Suppressor macrophage treated with lipopolysaccharide for 1 hour (primary cell): ENCODE measurements at regions not wholly inside any gene's neighbourhood (a gene's known extent, or its start where the extent isn't known, plus 50 kb on each side); places are given as distances from the start of the nearest gene placed in this dataset.
A peak's percentile ranks its signal among the peaks of the same experiment; 100 is the strongest.
"Not testable (repeated sequence)": the region's sequence is repeated elsewhere in the genome, so short reads cannot be mapped to it uniquely, and the experiment has no call there.

Experiments
- DNase-seq, 3 donors: peaks; one replicate each; pipeline ENCODE4 v3.0.0-alpha.2; 2020 to 2022

- no peak for DNase-seq
Observed at GRCh38 chr5:66425842-66426241, 170.4 kb upstream of the MAST4 start.

DNA sequence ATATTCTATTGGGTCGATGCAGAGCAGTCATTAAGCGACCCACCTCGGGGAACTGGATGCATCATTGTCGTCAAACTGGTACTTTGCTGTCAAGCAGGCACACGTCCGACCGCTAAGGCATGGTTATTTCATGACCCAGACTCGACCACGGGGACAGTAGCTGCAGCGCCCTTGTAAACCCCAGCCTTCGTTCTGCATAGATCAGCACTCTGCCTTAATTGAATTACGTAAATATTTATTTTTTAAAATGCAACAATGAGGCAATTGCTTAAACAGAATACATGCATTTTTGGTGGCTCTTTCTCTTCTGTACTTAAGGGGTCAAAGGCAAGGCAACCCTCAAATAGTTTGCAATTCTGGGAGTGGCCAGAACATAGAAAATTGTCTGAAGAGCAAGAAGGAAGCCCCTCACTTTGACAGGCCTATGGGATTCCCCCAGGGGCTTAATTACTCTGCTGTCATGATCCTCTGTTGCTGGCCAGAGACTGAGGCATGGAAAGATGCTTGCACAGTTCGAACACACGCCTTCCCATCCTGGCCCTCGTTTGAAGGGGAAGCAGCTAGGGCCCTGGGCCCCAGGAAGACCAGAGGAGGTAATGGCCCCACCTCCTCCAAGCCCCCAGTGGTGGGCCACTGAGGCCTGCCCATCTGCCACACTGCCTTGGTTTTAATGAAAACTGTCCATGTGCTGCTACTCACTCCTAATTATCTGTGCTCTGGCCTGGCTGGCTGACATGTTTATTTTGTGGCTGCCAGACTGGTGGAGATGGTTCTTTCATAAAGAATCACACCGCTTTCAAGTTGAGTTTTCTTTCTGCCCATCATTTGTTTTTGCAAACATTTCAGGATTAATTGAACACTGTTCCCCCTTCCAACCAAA is 169.7 kb upstream of the MAST4 start:
- DNase-seq = no peak

DNA sequence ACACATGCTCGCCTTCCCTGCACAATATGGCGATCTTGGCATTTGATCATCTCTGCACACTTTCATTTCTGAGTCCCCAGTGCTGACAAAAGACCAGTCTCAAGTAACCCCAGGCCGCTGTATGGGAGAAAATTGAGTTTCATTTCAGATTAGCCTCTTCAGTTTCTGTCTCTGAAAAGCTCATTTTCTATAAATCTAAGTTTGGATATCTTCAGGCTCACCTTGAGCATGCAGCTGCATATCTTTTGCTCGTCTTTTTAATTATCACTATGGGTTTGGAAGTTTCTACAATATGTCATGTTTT is 169.1 kb upstream of the MAST4 start:
- no peak for DNase-seq

DNA sequence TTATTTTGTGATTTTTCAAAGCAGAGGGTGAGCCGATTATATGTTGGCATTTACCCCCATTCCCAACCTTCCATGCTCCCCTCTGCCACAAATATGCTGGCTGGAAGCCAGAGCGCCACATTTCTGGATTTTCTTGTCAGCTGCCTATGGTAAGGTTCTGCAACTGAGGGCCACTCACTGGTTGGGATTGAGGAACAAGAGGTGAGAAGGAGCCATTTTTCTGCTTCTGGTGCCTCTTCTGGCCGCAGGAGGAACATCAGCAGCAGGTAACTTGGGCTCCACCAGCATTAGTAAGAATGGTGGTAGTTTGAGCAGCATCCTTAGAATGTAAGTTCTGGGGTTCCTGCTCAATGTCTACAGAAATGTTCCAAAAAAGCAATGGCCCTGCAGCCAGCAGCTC is 159.5 kb upstream of the MAST4 start:
- peak in 2 of 3 donors; percentile 5 to 37 for DNase-seq

GRCh38 chr5:66438087-66438486 is 158.1 kb upstream of the MAST4 start:
- peak in 2 of 3 donors; percentile 17 to 19 for DNase-seq

- DNase-seq = peak; percentile 61 to 65 (median 64)
Observed at GRCh38 chr5:66438696-66439095, 157.5 kb upstream of the MAST4 start.

DNA sequence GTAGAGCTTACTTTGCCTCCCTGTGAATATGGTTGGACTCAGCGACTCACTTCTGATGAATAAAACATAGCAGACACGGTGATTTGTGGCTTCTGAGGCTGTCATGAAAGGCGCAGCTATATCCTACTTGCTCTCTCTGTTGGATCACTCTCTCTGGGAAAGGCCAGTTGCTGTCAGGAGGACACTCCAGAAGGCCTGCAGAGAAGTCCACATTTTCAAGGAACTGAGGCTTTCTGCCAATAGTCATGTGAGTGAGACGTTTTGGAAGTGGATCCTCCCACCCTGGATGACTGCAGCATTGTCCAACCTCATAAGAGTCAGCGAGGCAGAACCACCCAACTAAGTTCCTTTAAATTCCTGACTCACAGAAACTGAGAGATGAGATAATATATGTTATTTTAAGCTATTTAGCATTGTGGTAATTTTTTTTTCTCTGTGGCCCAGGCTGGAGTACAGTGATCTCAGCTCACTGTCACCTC is 156.0 kb upstream of the MAST4 start:
- peak; percentile 88 to 96 (median 94) for DNase-seq

DNA sequence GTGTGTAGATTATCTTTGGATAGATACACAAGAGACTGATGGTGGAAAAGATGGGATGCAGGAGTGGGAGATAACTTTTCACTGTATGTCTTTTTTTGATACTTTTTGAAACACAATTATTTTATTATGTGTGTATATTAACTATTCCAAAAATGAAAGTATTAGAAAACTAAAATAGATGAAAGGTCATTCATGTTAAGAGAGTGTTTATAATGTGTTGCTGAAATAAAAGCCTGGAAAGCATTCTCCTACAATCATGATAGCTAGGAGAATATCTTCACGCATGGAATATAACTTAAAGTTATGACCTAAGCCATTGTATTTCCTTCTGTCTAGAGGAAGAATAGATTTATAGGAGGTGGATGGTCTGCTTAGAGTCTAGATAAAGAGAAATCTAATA is 154.8 kb upstream of the MAST4 start:
- no peak for DNase-seq

GRCh38 chr5:66442951-66443445 is 153.2 kb upstream of the MAST4 start:
- peak; percentile 12 to 40 (median 36) for DNase-seq

DNA sequence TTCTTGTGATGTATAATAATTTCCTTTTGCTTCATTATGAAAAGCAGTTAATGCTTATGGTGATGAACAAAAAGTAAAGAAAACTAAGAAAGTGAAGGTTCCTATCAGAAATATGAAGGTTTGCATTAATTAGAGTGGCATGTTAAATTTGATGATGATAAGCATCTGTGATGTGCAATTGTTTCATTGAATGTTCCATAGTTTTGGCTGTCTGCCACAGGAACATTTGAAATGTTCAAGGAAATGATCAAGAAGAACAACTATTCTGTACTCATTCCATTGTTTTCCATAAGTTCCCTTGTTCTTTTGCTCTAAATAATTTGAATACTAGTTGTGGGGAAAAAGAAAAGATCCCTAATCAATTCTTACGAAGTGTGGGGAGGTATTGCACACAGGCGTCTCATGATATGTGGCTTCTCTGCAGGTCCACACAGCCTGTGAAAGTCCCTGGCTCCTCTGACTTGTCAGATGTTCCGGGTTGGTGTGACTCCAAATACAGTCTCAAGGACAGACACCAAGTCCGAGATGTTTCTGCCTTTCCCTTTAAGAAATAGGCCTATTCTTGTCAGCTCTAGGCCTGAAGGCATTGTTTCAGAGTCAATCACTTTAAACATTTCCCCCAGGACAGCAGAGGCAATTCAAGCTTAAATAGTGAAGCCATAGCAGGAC is 152.6 kb upstream of the MAST4 start:
- DNase-seq = peak in 1 of 3 donors; percentile 12

DNA sequence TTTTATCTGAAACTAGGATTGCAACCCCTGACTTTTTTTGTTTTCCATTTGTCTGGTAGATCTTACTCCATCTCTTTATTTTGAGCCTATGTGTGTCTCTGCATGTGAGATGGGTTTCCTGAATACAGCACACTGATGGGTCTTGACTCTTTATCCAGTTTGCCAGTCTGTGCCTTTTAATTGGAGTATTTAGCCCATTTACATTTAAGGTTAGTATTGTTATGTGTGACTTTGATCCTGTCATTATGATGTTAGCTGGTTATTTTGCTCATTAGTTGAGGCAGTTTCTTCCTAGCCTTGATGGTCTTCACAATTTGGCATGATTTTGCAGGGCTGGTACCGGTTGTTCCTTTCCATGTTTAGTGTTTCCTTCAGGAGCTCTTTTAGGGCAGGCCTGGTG is 148.1 kb upstream of the MAST4 start:
- not testable (repeated sequence) for DNase-seq

DNA sequence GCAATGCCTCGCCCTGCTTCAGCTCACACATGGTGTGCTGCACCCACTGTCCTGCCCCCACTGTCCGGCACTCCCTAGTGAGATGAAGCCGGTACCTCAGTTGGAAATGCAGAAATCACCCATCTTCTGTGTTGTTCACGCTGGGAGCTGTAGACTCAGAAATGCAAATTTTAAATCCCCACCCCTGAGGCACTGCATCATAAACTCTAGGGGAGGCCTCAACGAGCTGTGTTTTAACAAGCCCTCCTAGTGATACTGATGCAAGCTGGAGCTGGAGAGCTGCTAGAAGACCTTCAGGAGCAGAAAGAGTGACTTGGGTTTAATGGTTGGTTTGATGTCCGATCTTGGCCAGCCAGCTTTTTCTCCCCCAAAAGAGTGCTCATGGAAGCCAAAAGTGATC is 146.0 kb upstream of the MAST4 start:
- DNase-seq = no peak

DNA sequence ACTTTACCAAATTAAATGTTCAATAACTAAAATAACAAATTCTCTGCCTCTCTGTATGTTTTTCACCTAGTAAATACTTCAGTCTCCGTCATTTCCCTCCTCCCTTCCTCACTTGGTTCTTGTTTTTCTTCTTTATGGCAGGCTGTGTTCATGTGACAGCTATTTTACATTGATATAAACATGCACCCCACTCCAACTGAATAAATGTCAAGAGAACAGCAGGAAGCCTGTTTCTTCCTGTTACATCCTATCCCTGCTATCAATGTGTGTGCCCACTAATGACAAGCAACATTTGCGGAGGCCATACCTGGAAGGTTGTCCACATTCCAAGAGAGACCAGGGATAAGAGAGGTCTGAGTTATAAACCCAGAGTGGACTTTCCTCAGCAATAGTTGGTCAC is 145.2 kb upstream of the MAST4 start:
- DNase-seq = no peak

- no peak for DNase-seq
Observed at GRCh38 chr5:66452109-66452508, 144.1 kb upstream of the MAST4 start.

DNA sequence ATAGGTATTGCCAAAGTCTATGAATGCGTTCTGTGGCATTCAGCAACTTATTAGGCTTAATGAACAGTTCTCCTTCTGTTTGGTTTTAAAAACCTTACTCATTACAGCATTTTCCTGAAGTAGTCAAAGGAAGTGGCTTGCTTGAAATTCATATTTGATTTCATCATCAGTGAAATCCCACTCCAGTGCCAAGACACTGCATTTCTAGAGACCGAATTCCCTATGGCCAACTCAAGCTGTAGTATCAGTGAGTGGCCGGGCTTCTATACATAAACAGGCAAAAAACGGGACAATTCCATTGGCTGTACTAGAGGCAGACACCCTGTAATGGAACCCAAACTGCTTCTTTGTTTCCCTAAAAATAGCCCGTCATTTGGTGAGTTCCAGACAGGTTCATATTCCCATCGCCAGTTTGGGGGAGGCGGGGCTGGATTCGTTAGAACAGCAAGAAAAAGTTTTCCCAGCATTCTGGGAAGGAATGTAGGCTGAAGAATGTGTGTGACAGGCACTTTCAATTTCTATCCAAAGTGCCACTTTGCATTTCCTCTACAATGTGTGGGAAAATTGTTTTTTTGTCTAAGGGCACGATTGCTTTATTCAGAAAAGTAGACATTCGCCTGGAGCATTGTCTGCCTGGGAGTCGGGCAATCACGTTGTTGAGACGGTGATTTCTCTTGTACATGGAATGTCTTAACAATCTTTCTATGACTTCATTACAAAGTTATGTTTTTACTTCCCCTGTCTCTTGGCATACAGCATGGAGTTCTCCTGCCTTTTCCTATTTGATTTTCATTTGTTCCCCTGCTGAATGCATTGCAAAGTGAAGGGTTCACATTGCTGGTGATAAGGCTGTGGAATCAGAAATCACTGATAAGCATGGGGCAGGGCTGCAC is 141.8 kb upstream of the MAST4 start:
- DNase-seq = no peak

- DNase-seq = no peak
Observed at GRCh38 chr5:66459728-66460127, 136.5 kb upstream of the MAST4 start.

DNA sequence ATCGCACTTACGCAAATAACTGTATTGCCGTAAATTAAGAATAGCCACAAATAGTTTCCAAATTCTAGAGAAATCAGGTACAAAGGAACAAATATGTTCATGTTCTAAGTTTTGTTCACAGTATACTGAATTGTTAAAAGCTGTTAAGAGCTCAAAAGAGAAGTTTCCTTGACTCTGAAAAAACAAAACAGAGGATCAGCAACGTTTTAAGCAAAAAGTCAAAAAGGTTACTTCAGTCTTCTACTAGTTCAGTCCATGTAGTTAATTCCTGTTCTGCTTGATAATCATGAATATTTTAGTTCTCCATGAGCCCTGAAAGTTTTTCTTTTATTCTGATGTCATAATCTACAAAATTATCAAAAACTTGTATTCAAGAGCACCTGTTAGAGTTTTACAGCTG is 128.6 kb upstream of the MAST4 start:
- DNase-seq = no peak

GRCh38 chr5:66469684-66470083 is 126.5 kb upstream of the MAST4 start:
- no peak for DNase-seq

- no peak for DNase-seq
Observed at GRCh38 chr5:66472010-66472409, 124.2 kb upstream of the MAST4 start.

DNA sequence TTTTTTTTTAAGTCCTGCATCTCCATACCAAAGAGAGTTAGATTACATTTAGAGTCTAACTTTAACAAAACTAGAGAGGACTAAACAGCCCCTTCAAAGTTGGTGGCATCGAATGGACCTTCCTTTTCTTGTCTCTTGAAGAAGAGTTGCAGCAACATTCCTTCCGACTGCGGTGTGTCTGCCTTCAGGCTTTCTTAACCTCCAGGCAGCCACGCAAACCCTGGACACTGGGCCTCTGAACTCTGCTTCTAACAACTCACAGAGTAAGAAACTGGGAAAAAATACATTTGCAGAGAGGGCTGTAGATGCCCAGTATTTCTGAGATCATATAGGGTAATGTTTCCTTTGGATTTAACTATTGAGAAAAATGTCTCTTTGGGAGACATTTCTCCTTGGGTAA is 120.5 kb upstream of the MAST4 start:
- DNase-seq = no peak

- DNase-seq = no peak
Observed at GRCh38 chr5:66477596-66477995, 118.6 kb upstream of the MAST4 start.

- DNase-seq = no peak
Observed at GRCh38 chr5:66494437-66494836, 101.8 kb upstream of the MAST4 start.

DNA sequence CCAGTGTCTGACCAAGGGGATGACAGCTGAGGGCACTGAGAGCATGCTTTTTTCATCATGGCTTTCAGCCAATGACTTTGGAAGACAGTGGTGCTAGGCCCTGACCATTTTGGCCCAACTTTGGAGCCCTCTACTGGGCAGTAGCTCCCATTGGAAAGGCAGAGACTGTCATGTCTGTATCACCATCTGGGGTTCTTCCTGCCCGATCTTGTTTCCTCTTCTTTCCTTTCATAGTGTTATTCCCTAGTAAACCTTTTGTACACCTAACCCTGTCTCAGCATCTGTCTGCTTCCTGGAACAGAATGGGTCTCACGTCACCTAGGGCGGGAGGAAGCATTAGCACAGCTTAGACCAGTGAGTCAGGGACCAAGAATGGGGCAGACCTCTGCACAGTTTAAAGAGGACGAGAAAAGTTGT is 97.4 kb upstream of the MAST4 start:
- peak; percentile 33 to 48 (median 44) for DNase-seq
